ENCODE measurements at regions not wholly inside any gene's neighbourhood (a gene's known extent, or its start where the extent isn't known, plus 50 kb on each side); places are given as distances from the start of the nearest gene placed in this dataset.
"Not testable (repeated sequence)": the region's sequence is repeated elsewhere in the genome, so short reads cannot be mapped to it uniquely, and the experiment has no call there.

DNA sequence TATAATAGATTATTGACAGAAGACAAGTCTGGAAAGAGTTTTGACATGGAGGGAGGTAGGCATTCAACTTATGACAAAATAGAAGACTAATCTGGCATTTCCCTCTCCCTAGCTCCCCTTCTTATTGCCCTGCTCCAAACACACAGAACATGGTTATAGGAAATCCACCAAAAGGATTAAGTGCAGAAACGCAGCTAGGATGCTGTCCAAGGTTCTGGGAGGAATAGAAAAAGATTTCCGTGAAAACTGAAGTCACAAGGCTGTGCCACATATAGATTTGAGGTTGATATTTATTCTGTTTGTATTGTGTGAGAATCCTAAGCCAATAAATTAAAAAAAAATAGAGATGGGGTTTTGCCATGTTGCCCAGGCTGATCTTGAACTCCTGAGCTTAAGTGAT, 107.9 kb upstream of the MAP3K7 start:
- in situ Hi-C loops (cut with HindIII; ENCODE audit: low sequenced_read_pairs): no loop called here

GRCh38 chr6:90691823-90692222, 105.0 kb upstream of the MAP3K7 start:
- in situ Hi-C loops (cut with HindIII; ENCODE audit: low sequenced_read_pairs): no loop called here

- in situ Hi-C loops (cut with HindIII; ENCODE audit: low sequenced_read_pairs): no loop called here
These were observed 102.3 kb upstream of the MAP3K7 start for GRCh38 chr6:90689172-90689571.

DNA sequence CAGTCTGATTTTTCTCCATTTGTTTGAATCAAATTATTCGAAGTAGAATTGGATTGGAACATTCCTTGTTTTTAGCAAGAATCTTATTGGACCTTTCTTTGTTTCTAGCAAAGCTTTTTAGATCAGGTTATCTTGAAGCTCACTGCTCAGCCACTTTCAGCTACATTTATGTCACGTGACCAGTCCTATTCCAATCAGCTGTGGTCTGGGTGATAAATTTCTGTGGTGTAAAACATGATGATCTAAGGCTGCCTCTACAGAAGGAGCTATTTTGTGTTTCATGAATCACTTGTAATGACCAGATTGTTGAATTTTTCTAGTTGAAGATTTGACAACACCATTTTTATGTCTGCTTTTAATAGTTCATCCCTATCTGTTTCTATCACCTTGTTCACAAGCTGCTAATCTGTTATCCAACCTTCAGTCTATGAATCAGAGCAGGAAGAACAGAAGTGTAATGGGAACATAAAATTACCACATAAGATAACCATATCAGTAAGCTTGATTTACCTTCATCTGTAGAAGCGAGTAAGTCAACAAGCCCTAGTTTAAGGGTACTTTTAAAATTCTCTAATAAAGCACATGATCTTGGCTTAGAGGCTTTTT, 101.0 kb upstream of the MAP3K7 start:
- in situ Hi-C loops (cut with HindIII; ENCODE audit: low sequenced_read_pairs): no loop called here

DNA sequence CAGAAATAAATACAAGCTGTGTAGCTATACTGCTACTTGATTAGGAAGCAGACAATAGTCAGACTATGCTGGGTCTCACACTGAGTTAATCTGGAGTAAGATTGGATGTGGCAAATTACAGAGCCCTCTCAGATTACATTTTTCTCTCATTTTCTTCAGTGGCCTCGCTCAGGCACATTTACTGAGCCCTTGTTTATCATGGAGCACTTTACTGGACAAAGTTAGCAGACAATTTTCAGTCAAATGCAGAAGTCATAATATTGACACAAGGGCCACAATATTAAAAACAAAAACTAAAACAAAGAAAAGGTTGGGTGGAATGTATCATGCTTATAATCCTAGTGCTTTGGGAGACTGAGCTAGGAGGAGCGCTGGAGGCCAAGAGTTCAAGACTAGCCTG, 95.0 kb upstream of the MAP3K7 start:
- in situ Hi-C loops (cut with HindIII; ENCODE audit: low sequenced_read_pairs): no loop called here

- in situ Hi-C loops (cut with HindIII; ENCODE audit: low sequenced_read_pairs): no loop called here
These were observed 91.3 kb upstream of the MAP3K7 start for GRCh38 chr6:90678049-90678779.

DNA sequence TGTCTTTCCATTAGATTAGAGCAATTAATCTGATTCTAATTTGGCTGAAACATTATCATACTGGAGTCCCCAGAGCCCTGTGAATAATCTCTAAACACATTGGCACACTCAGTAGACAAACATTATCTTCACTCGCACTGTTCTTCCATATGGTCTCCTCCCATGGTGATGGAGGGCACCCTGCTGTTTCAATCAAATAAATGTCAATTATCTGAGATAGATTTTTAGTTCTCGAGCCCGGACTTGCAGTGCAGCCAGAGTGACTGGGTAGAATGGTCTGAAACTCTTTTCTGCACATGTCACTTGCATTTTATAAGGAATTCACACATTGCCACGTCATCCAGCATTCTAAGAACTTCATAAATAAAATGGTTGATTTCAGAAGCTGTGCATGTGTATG, 90.6 kb upstream of the MAP3K7 start:
- in situ Hi-C loops (cut with HindIII; ENCODE audit: low sequenced_read_pairs): no loop called here

- in situ Hi-C loops (cut with HindIII; ENCODE audit: low sequenced_read_pairs): no loop called here
These were observed 89.8 kb upstream of the MAP3K7 start for GRCh38 chr6:90676516-90677300.

- in situ Hi-C loops (cut with HindIII; ENCODE audit: low sequenced_read_pairs): not testable (repeated sequence)
These were observed 88.2 kb upstream of the MAP3K7 start for GRCh38 chr6:90675107-90675506.

DNA sequence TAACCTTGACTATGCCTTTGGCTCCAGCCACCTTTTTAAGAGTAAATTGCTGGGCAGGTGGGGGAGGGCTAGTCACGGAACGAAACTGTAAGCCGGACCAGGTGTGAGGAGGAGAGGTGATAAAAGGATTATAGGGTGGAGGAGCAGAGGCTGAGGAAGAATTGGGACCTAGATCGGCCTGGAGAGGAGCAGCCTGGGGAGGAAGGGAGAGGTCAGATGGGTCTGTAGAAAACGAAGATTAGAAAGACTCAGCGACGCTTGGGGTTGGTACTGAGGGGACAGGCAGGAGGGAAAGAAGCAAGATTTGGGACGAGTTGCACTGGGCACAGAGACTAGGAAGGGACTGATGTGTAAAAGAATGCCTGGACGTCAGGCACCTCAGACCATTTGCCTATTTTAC, 87.2 kb upstream of the MAP3K7 start:
- in situ Hi-C loops (cut with HindIII; ENCODE audit: low sequenced_read_pairs): not testable (repeated sequence)

DNA sequence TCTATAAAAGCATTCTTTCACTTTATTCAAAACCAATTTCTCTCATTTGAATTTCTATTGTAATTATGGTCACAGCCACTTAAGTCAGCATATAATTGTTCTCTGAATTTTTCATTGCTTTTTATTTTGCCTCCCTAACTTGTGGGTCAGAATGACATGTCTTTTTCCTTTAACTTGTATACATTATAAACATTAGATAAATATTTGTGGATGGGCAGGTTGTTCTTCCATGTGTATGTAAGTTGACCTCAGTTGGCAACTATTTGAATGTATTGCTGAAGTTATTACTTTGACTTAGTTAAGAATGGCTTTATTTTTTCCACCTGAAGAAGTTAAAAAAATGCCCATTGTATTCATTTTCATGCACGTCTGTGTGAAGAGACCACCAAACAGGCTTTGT, 83.0 kb upstream of the MAP3K7 start:
- in situ Hi-C loops (cut with HindIII; ENCODE audit: low sequenced_read_pairs): no loop called here

DNA sequence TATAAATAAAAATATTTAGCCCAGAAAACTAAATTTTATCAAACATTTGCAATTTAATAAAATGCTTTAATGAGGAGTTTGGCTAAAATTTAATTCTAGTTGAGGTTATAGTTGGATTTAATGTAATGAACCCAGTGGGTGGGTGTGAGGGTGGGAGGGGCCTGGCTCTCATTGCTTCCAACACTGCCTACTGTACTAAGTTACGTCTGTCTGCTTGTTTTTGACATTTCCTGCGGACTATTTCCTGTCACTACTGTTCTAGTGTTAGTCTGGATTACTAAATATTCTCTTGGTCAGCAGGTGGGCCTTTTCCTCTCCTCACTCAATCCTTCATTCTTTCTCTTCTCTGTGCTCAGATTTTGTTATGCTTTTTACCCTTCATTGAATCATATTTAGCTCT, 82.5 kb upstream of the MAP3K7 start:
- in situ Hi-C loops (cut with HindIII; ENCODE audit: low sequenced_read_pairs): no loop called here

GRCh38 chr6:90668141-90668540, 81.3 kb upstream of the MAP3K7 start:
- in situ Hi-C loops (cut with HindIII; ENCODE audit: low sequenced_read_pairs): no loop called here

- in situ Hi-C loops (cut with HindIII; ENCODE audit: low sequenced_read_pairs): no loop called here
These were observed 77.0 kb upstream of the MAP3K7 start for GRCh38 chr6:90663873-90664272.

DNA sequence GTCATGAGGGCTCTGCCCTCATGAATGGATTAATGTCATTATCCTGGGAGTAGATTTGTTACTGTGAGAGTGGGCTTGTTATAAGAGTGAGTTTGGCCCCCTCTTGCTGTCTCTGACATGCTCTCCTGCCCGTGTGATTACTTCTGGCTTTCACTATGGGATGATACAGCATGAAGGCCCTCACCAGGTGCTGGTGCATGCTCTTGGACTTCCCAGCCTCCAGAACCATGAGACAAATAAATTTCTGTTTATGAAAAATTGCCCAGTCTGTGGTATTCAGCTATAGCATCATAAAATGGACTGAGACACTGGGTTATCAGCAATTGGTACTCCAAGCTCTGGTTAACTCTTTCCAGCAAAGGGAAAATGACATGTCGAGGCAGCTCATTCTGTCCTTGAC, 76.2 kb upstream of the MAP3K7 start:
- in situ Hi-C loops (cut with HindIII; ENCODE audit: low sequenced_read_pairs): no loop called here

- in situ Hi-C loops (cut with HindIII; ENCODE audit: low sequenced_read_pairs): no loop called here
These were observed 74.1 kb upstream of the MAP3K7 start for GRCh38 chr6:90660931-90661330.

GRCh38 chr6:90658497-90658896, 71.6 kb upstream of the MAP3K7 start:
- in situ Hi-C loops (cut with HindIII; ENCODE audit: low sequenced_read_pairs): no loop called here

GRCh38 chr6:90656325-90656724, 69.5 kb upstream of the MAP3K7 start:
- in situ Hi-C loops (cut with HindIII; ENCODE audit: low sequenced_read_pairs): no loop called here

GRCh38 chr6:90654806-90655205, 67.9 kb upstream of the MAP3K7 start:
- in situ Hi-C loops (cut with HindIII; ENCODE audit: low sequenced_read_pairs): no loop called here

GRCh38 chr6:90654166-90654565, 67.3 kb upstream of the MAP3K7 start:
- in situ Hi-C loops (cut with HindIII; ENCODE audit: low sequenced_read_pairs): no loop called here

- in situ Hi-C loops (cut with HindIII; ENCODE audit: low sequenced_read_pairs): no loop called here
These were observed 66.9 kb upstream of the MAP3K7 start for GRCh38 chr6:90653750-90654149.
